Inflammatory macrophage treated with lipopolysaccharide for 1 hour (primary cell): ENCODE measurements at regions not wholly inside any gene's neighbourhood (a gene's known extent, or its start where the extent isn't known, plus 50 kb on each side); places are given as distances from the start of the nearest gene placed in this dataset.
"Not testable (repeated sequence)": the region's sequence is repeated elsewhere in the genome, so short reads cannot be mapped to it uniquely, and the experiment has no call there.

Experiments
- DNase-seq, 2 donors: peaks; one replicate each; pipeline ENCODE4 v3.0.0-alpha.2; 2020 to 2022

GRCh38 chr13:55517312-55517711, 1623.4 kb upstream of the PRR20A start:
- DNase-seq = no peak

DNA sequence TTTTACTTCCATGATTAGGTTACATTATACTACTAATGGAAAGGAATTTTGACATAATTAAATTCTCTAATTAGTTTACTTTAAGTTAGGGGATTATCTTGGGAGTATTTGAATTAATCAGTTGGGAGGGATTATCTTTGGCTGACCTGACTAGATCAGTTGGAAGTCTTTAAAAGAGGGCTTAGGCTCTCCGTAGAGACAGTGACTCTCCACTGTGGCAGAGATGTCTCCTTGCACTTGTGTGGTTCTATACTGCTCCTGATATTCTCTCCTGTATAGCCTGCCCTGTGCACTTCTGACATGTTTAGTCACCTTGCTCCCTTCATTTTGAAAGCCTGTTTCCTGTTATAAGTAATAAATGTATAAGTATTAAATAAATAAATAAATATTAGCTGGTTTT, 1612.3 kb upstream of the PRR20A start:
- DNase-seq = no peak

- no peak for DNase-seq
Measured at GRCh38 chr13:55534306-55534705, 1606.4 kb upstream of the PRR20A start.

DNA sequence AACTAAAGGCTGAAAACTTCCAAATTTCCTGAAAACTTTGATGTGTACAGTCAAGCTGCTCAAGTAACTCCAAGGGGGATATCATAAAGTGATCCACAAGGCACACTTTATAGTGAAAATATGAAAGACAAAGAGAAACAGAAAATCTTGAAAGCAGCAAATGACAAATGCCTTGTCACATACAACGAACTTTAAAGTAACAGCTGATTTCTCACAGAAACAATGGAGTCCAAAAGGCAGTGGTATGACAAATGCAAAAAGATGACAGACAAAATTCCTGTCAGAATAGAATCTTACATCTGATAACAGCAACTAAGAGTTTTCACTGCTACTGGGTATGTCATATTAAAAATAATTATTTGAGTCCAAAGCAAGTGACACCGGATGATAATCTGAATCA, 1602.3 kb upstream of the PRR20A start:
- no peak for DNase-seq

GRCh38 chr13:55543053-55543452, 1597.7 kb upstream of the PRR20A start:
- DNase-seq = no peak

DNA sequence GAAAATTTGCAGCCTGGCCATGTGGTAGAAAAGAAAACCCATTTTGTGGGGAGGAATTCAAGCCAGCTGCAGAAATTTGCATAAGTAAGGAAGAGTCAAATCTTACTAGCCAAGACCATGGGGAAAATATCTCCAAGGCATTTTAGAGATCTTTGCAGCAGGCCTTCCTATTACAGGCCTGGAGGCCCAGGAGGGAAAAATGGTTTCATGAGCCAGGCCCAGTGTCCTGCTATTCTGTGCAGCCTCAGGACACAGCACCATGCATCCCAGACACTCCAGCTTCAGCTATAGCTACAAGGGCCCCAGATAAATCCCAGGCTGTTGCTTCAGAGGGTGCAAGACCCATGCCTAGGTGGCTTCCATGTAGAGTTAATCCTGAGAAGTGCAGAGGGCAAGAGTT, 1590.1 kb upstream of the PRR20A start:
- no peak for DNase-seq

GRCh38 chr13:55553701-55554100, 1587.0 kb upstream of the PRR20A start:
- no peak for DNase-seq

GRCh38 chr13:55554741-55555140, 1586.0 kb upstream of the PRR20A start:
- DNase-seq = no peak

GRCh38 chr13:55560331-55560730, 1580.4 kb upstream of the PRR20A start:
- no peak for DNase-seq

- no peak for DNase-seq
Measured at GRCh38 chr13:55563267-55563666, 1577.5 kb upstream of the PRR20A start.

DNA sequence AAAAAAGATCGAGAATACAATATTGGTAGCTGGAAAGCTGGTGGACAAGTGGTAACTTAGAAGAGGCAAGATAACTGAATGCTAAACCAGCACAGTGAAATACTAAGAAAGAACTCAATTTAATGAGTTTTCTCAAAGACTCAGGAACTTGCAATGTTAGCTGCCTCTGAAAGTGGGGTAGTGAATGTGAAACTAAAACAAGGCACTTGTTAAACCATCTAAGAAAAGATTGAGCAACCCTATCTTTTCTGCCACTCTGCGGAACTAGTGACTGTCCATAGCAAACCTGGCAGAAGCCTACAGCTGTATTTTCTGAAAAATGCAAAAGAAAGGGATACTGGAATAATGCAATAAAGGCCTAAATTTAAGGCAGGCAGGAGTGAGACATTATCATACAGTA, 1574.4 kb upstream of the PRR20A start:
- DNase-seq = no peak

DNA sequence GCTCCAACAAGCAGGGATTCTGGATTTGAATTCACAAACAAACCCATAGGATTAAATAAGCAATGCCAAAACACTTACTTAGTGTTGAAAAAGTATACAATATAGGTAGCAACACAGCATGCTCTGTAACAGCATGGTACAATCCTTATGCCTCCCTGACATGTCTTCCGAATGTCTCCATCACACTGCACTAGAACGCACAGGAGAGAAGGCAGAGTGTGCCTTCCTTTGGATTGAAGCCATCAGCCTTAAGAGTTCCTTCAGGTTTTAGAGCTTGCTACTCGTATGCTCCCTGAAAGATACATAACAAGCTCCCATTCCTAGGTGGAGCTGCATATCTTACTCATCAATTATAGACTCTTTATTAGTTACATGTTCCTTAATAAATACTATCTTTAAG, 1573.9 kb upstream of the PRR20A start:
- no peak for DNase-seq

- no peak for DNase-seq
Measured at GRCh38 chr13:55567721-55568625, 1572.7 kb upstream of the PRR20A start.

DNA sequence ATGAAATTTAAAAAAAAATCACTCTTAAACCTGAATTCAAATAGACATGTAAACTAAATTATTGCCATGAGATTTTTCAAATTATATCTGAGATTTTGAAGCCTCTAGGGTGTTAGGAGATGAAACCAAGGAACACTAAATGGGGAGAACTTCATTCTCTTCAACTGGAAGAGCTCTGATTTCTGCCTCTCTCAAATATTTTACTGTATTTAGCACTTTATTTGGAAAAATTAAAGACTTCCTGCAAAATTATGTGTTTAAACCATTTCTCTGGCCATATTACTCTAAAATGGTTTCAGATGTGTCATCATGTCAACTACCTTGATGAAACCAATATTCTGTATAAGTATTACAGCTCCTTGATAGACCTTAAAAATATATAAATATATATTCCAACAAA, 1571.6 kb upstream of the PRR20A start:
- DNase-seq = no peak

GRCh38 chr13:55569514-55569913, 1571.2 kb upstream of the PRR20A start:
- DNase-seq = no peak

DNA sequence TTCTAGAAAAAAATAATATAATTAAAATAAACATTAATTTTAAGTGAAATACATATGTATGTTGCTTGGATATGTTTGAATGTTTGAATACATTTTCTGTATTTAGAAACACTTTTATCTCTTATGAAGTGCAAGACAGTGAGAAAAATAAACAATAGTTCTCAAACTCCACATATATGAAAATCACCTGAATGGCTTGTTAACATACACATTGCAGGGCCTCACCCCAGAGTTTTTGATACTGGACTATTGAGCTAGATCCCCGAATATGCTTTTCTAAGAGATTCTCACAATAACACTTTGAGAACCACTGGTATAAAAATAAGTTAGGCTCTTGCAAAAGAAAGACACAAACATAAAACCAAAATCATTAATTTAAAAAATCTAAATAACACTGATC, 1570.3 kb upstream of the PRR20A start:
- no peak for DNase-seq

- DNase-seq = no peak
Measured at GRCh38 chr13:55571237-55571867, 1569.4 kb upstream of the PRR20A start.

GRCh38 chr13:55572408-55572807, 1568.3 kb upstream of the PRR20A start:
- DNase-seq = no peak

- DNase-seq = no peak
Measured at GRCh38 chr13:55572862-55573261, 1567.9 kb upstream of the PRR20A start.

DNA sequence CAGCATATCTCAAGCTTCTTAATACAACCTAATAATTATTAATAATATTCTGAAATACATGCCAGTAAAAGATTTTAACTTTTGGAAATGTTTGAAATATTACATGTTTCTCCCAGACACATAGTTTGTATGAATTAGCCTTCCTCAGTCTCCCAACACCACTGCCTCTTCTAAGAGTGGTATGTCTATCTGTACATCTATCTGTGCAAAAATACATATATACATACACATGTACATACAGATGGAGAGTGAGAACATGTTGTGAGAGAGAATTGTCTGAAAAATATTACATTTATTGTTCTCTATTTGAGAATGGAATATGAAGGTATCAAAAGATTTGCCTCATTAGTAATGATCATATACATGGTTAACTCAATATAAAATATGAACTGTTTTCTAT, 1567.2 kb upstream of the PRR20A start:
- no peak for DNase-seq

GRCh38 chr13:55576389-55576788, 1564.3 kb upstream of the PRR20A start:
- DNase-seq = no peak

- DNase-seq = no peak
Measured at GRCh38 chr13:55577082-55577846, 1563.5 kb upstream of the PRR20A start.

DNA sequence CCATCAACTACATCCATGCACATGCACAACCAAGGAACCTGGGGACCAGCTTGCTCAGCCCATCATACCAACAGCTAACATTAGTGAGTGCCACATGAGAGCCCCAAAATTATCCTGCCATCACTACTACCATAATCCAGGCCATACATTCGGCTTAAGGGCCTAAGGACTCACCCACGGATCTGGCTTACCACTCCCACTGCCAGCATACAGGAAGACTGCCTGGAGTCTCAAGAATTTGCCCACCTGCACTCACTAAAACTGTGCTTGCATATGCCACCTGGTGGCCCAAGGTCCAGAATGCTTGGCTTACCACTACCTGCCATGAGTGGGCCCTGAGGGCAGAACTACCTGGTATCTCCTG, 1562.9 kb upstream of the PRR20A start:
- no peak for DNase-seq

GRCh38 chr13:55582294-55582693, 1558.4 kb upstream of the PRR20A start:
- not testable (repeated sequence) for DNase-seq
